HL-60 (cell line): ENCODE measurements at regions not wholly inside any gene's neighbourhood (a gene's known extent, or its start where the extent isn't known, plus 50 kb on each side); places are given as distances from the start of the nearest gene placed in this dataset.

ENCODE experiments used
- DNase-seq, 2 experiments: peaks; one replicate each; pipeline ENCODE4 v3.0.0-alpha.2; 2010 to 2020; ENCODE audit warnings: low read depth in 1 of 2, low spot score in 1 of 2
- H3K27ac ChIP-seq: fragments of 250-450 bp; sonication (Bioruptor Pico); replicated peaks from 2 replicates; pipeline ENCODE4 v1.5.1; 2020; ENCODE audit warnings: mild to moderate bottlenecking, moderate library complexity
- H3K27me3 ChIP-seq: fragments of 250-450 bp; sonication (Bioruptor Pico); 2 replicates; pipeline ENCODE4 v1.5.1; 2021; ENCODE audit warnings: mild to moderate bottlenecking, moderate library complexity; ENCODE audit not compliant: insufficient read depth, poor library complexity, severe bottlenecking
- H3K4me3 ChIP-seq: replicated peaks from 2 replicates; pipeline ENCODE4 v1.5.1; 2011; ENCODE audit warnings: mild to moderate bottlenecking, control low read depth, low read length; ENCODE audit not compliant: insufficient read depth
- CTCF ChIP-seq: IDR thresholded peaks from one replicate; pipeline ENCODE4 v1.5.1; 2011; ENCODE audit warnings: low read length, control low read depth, inconsistent platforms; ENCODE audit not compliant: insufficient read depth
- GABPA ChIP-seq: IDR thresholded peaks from 2 replicates; pipeline ENCODE4 v1.6.1; 2012; ENCODE audit warnings: low read depth
- POLR2AphosphoS5 ChIP-seq: IDR thresholded peaks from 2 replicates; pipeline ENCODE4 v1.6.1; 2012; ENCODE audit warnings: low read depth
- REST ChIP-seq: IDR thresholded peaks from 2 replicates; pipeline ENCODE4 v1.6.1; 2012; ENCODE audit warnings: low read depth; ENCODE audit not compliant: insufficient replicate concordance
- SPI1 ChIP-seq: IDR thresholded peaks from 2 replicates; pipeline ENCODE4 v1.6.1; 2012; ENCODE audit warnings: low read depth, mild to moderate bottlenecking, borderline replicate concordance

GRCh38 chr3:144063306-144063705 is 91.7 kb downstream of the DIPK2A start:
- TF ChIP-seq SPI1 (no peak), CTCF (no peak), POLR2AphosphoS5 (no peak), GABPA (no peak), REST (no peak)
- Histone ChIP-seq H3K4me3 (no peak overlapping the region), H3K27me3 (no peaks in the 10 kb centered on the region), H3K27ac (no peak overlapping the region)
- DNase-seq, result no peak

GRCh38 chr3:144067059-144067458 is 95.4 kb downstream of the DIPK2A start:
- no peak for TF ChIP-seq SPI1
- TF ChIP-seq REST, result no peak
- Histone ChIP-seq H3K4me3 (no peak overlapping the region), H3K27ac (no peak overlapping the region), H3K27me3 (no peaks in the 10 kb centered on the region)
- DNase-seq, result no peak

- no peak overlapping the region for H3K4me3 ChIP-seq
- H3K27me3 ChIP-seq, result no peaks in the 10 kb centered on the region
- no peak overlapping the region for H3K27ac ChIP-seq
- TF ChIP-seq POLR2AphosphoS5, result no peak
- TF ChIP-seq GABPA, result no peak
- no peak for TF ChIP-seq REST
- no peak for TF ChIP-seq CTCF
- TF ChIP-seq SPI1, result no peak
- no peak for DNase-seq
Measured at GRCh38 chr3:144073698-144074097, 102.1 kb downstream of the DIPK2A start.

- Histone ChIP-seq H3K4me3 (no peak overlapping the region), H3K27me3 (no peaks in the 10 kb centered on the region), H3K27ac (no peak overlapping the region)
- no peak for TF ChIP-seq CTCF
- no peak for TF ChIP-seq POLR2AphosphoS5
- TF ChIP-seq REST, result no peak
- TF ChIP-seq GABPA, result no peak
- TF ChIP-seq SPI1, result no peak
- no peak for DNase-seq
Measured at GRCh38 chr3:144079634-144080033, 108.0 kb downstream of the DIPK2A start.
